GM12874 (cell line): ENCODE measurements at regions not wholly inside any gene's neighbourhood (a gene's known extent, or its start where the extent isn't known, plus 50 kb on each side); places are given as distances from the start of the nearest gene placed in this dataset.

ENCODE experiments used
- CTCF ChIP-seq: IDR thresholded peaks from 2 replicates; pipeline ENCODE4 v1.5.1; 2011; ENCODE audit warnings: low read depth, mild to moderate bottlenecking, control low read depth, low read length, moderate library complexity; ENCODE audit not compliant: insufficient read depth

GRCh38 chr3:168327856-168328255 is 232.1 kb upstream of the GOLIM4 start:
- no peak for TF ChIP-seq CTCF

- no peak for TF ChIP-seq CTCF
Observed at GRCh38 chr3:168325684-168326083, 230.0 kb upstream of the GOLIM4 start.

GRCh38 chr3:168322941-168323340 is 227.2 kb upstream of the GOLIM4 start:
- no peak for TF ChIP-seq CTCF

- no peak for TF ChIP-seq CTCF
Observed at GRCh38 chr3:168314166-168314565, 218.4 kb upstream of the GOLIM4 start.

- no peak for TF ChIP-seq CTCF
Observed at GRCh38 chr3:168312984-168313383, 217.3 kb upstream of the GOLIM4 start.

GRCh38 chr3:168307893-168308292 is 212.2 kb upstream of the GOLIM4 start:
- TF ChIP-seq CTCF = no peak

GRCh38 chr3:168295027-168295426 is 199.3 kb upstream of the GOLIM4 start:
- TF ChIP-seq CTCF = no peak

- TF ChIP-seq CTCF = no peak
Observed at GRCh38 chr3:168292296-168292695, 196.6 kb upstream of the GOLIM4 start.
